Activated CD8-positive, alpha-beta memory T cell treated with anti-CD3 and anti-CD28 coated beads, Interleukin-2, amount 50 U/mL, for 1 hour (primary cell): ENCODE measurements at regions not wholly inside any gene's neighbourhood (a gene's known extent, or its start where the extent isn't known, plus 50 kb on each side); places are given as distances from the start of the nearest gene placed in this dataset.

Experiments used
- DNase-seq: peaks from one replicate; pipeline ENCODE4 v3.0.0-alpha.2; 2020; ENCODE audit errors: extremely low read depth

DNA sequence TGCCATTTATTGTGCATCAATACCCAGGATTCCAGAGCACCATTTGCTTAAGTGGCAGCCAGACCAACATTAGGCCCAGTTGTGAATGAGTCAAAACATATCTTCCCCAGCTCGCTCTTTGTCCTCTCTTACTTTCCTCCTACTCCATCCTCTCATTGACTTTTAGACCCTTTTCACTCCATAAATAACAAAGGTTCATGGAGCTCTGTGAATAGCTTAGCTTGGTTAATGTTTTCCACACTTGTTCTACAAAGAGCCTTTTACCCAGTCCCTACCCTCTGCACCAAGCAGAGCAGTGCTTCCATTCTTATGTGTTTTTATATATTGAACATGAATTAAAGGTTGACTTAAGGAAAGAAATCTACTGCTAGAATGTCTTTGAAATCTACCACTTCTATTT is 625.8 kb upstream of the FANCL start:
- DNase-seq = no peak

DNA sequence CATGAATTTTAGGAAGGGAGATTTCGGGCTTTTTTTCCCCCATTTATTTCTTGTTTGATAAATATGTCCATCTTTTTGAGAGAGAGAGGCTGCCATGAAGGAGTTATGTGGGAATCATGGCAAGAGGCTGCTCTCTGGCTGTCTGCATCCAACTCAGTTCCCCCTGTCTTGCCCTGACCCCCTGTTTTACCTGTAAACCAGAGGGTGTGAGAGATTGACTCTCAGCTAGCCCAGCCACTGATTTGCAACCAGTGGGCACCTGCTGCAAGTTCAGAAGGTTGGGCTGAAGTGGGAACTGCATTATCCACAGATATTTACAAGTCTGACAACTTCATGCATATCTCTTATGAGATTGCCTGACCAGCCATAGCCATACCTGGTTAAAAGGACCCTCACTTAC is 625.4 kb upstream of the FANCL start:
- DNase-seq = no peak

DNA sequence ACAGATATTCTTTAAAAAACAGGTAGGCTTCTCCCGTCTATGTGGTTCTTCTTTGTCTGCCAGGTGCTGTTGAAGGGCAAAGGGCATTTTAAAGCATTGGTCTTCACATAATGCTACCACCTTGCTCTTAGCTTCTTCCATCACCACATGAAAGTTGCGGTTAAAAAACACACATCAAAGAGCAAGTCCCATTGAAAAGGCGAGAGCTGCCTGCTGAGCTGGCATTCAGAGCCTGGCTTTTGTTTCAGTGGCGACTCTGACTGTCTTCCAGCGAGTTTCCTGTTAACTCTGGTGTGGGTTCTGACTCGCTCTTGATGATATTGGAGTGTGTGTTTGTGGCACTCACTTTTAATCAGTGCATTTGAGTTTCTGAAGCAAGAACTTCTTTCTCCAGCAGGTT is 624.9 kb upstream of the FANCL start:
- no peak for DNase-seq

DNA sequence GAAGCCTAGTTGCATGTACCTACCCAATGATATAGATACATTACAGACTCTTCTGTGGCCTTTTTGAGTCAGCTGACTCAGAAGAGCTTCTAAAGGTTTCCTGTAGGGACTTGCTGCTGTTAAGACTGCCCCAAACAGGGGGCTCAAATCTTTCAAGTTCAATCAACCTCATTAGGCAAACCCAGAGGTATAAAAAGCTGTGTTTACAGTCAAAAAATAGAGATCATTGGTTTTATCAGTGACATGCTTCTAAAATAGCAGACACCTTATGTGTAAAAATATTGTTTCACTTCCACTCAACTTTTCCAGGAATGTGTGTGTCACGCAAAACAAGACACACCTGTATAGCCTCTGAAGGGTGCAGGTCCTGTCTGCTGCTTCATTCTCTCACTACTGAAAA is 624.3 kb upstream of the FANCL start:
- no peak for DNase-seq

DNA sequence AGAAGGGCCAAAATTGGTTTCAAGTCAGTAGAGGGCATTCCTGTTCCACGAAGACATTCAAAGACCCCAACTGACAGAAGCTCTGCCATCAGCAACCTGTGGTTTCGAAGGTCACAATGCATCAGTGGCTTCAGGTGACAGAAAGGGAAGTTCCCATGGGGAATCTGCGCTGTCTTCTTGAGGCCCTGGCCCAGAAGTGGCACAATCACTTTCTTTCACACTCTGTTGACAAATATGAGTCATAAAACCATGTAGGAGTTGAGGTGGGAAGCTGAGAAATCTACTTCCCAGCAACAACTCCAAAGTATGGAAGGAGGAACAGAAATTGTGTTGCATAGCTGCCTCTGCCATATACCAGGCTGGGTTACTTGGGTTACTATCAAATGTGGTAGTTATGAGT is 621.1 kb upstream of the FANCL start:
- no peak for DNase-seq

DNA sequence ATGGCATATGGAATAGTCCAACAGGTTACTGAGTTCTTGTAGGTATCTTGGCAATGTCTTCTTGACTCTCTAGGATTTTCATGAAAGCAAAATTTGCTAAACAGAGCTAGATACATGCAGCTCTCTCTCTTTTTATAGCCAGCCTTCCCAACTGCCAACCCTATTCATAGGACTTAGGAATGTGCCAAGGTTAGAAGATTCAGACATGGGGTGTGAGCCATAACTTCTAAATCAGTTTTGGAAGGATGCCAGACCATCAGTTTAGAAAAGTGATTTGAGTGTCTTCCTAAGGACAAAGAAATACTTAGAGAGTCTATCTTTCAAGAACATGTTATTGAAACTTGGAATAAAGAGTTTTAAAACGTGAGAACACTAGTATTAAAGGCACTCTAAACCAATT is 619.5 kb upstream of the FANCL start:
- DNase-seq = no peak

DNA sequence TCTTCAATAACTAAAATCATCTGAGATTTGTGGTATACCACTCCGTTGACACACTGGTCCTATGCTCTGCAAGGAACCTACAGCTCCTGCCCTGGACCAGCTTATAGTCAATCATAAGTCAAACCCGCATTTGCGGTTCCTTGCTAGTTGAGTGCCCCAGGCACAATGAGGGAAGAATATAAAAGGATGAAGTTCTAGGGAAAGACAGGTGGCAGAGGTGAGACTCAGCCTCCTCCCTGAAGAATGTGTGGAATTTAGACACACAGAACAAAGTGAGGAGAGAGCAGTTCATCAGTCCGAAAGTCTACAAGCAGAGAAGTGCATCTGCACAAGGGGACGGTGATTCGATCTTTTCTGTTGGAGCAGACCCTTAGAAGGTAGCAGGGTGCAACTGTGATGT is 615.0 kb upstream of the FANCL start:
- DNase-seq = no peak

DNA sequence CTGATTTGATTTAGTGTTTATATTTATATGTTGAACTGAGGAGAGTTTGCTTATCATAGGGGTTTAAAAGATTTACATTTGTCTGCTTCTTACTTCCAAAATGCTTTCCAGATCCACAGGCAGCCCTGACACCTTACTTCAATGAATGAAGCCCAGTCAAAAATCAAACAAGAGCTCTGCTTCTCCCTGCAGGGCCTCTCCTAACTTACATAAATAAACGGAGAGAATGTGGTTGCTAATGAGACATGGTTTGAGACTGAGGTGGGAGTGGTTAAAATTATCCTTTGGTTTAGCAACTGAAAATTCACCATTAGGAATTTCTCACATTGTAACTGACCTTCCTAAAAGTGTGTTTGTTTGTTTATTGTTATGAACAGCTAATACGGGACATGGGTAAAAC is 612.3 kb upstream of the FANCL start:
- no peak for DNase-seq

DNA sequence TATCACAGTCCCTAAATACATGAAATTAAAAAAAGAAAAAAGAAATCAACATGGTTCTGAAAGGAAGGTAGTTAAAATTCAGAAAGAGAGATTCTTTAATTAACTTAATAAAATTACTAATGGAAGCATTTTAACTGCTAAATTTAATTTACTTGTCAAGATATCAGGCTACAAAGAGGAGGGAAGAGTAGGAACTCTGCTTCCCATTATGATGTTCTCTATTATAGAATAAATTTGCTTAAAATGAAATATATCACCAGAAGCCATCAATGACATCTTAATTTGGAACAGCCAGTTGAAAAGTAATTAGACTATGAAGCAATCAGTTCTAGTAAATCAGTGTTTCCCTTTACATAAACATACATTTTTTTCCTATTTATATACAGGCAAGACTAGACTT is 611.8 kb upstream of the FANCL start:
- no peak for DNase-seq

DNA sequence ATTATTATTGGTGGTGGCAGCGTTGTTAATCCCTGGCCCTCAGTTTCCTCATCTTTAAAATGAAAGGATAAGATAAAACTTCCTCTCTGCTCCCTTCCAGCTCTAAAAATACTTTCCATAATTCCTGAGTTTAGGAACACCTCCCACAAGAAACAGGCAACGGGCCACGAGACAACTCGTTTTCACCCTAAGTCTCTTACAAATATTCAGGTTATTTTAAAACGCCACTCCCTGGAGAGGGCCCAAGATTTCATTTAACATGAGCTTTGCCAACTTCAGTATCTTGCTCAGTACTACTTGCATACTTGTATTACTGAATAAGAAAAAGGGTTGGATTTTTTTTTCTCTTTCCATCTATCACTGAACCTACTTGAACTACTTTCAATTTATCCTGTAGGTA is 611.1 kb upstream of the FANCL start:
- no peak for DNase-seq

DNA sequence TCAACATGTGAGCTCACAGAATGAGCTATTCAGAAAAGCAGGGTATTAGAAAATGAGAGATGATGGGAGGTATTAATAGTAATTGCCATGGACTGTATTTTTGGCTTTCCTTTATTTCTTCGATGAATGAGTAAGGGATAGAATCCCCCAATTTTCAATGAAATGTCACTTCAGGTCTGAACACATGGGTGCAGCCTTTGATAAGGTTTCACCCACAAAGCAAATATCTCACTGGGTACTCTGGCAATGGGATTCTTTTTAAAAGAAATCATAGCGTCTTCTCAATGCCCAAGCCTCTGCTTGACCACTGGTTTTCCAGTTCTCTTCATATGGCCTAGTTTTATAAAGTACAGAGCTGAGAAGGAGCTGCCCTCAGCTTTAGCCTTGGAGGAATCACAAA is 610.5 kb upstream of the FANCL start:
- DNase-seq = no peak

DNA sequence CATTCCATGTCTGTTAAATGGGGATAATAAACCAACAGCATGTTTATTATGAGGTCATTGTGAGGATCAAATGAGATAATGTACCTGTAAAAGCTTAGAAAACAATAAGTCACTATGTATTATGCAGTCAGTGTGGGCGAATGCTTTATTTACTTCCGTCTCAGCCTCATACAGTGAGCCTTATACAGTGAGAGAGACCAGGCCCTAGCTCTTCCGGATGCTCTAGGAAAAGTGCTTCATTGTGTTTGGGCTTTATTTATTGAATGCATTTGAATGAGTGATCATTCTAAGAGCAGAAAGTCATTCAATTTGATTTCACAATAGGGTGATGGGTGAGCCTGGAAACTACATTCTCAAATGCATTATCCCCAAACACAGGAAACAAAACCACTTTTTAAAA is 603.9 kb upstream of the FANCL start:
- DNase-seq = no peak

DNA sequence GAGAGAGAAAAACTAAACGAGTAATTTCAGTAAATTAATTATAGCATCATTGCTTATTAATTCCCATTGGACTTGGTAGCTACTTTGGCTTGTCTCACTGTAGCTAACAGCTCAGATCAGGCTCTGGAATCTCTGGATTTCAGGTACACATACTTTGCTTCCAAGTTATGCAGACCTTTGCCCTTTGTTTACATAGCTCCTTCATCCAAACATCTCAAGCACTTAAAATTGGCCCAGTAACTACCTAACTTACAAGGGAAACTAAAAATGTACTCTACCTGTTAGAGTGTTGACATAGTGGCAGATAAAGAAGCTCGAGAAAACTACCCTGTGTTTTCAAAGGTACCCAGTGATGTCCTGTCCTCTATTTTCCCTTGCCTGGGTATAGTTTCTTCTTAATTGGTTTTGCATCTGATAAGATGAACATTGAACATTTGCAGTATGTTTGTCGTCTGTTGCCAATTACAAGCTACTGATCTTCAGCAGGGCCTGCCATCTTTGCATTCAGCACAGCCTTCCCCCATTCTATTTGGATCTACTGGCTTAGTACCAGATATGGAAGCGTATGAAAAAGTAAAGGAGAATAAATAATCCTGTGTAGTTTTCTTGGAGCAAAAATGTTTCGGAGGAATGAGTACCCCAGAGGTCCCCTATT is 601.5 kb upstream of the FANCL start:
- DNase-seq = no peak

DNA sequence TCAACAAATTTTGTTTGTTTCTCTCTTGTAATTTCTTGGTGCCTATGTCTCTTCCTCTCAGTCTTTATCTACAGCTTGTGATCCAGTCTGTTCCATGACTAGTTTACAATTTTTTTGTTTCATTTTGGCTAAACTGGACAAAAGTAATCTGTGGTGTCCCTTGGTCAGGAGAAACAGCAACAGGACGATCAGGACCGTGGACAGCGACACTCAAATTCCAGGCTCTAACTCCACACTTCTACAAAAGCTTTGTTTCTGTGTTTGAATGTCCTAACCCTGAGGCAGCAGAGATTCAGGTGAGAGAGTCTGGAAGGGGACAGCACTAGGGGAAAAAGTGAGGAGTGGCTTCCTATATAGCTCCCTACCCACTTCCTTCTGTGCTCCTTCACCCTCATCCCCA is 593.3 kb upstream of the FANCL start:
- no peak for DNase-seq

DNA sequence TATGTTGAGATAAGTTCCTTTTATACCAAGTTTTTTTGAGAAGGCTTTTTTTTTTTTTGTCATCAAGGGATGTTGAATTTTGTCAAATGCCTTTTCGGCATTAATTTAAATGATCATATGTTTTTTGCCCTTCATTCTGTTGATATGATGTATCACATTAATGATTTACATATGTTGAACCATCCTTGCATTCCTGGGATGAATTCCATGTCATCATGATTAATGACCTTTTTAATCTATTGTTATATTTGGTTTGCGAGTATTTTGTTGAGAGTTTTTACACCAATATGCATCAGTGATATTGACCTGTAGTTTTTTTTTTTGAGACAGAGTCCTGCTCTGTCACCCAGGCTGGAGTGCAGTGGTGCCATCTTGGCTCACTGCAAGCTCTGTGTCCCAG is 585.7 kb upstream of the FANCL start:
- DNase-seq = no peak

DNA sequence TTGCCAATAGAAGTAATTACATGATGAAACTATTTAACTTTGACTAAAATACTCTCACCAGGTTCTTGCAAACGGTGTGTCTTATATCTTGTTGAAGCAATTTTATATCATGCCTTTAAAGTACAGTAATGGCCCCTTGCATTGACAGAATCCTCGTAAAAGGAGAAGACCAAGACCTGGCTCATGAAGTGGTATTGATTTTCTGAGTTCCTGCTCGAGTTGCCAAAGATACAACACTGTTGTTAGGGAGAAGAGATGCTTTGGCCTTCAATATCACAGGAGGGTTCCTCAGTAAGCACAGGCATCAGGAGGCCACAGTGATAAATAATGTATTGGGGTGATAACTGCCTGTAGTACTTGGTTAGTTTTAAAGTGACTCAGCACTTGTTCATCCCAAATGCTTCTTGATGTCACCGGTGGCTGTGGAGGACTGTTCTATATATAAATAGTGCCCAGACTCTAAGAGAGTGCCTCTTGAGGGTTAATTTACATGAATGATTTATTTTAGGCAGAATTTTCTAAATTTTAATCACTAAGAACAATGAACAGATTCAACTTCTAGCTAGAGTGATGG is 571.7 kb upstream of the FANCL start:
- no peak for DNase-seq

DNA sequence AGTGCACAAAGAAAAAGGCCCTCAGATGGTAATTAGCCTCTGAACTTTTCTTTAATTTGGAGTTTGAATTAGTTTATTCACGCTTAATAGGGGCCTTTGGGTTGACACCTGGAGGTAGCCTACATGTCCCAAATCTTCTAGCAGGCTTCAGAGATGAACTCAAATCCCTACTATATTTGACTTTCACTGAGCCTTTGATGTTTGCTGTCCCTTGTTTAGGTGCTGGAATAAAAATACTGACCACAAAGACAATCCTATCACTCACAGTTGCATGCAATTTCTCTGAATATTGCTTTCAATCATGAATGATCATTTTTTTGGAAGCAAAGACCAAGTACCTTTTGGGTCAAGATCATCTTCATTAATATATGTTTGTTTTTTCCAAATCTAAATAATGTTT is 564.0 kb upstream of the FANCL start:
- DNase-seq = no peak

DNA sequence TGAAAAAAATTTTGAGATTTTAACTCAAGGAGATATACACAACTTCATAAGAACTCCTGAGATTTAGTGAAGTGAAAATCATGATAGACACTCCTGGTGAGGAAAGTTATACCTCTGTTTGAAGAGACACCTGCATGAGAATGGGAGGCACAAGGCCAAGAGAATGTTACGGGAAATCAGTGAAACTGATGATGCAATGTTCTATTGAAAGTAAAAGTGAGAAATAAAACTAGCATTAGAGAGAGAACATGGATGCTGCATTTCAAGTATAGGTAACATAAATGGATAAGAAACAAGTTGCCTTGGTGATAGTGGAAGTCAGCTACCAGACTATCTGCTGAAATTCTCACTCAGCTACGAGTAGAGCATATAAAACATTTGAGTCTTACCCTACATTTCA is 562.1 kb upstream of the FANCL start:
- no peak for DNase-seq

DNA sequence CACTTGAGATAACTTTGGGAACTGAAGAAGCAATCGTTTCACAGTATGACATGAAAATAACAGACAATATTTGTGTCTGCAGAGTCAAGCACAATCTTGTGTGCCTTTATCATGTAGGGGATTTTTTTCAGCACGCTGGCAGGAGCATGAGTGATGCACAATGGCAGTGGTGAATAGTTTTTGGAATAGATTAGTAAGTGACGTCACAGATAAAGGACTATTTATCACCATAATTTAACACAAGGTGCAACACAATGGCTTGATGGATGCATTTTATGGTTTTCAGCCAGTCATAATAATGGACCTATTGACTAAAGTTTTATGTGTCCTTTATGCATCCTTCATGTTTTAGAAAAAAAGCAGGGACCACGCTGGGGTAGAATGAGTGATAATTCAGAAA is 559.8 kb upstream of the FANCL start:
- DNase-seq = no peak

DNA sequence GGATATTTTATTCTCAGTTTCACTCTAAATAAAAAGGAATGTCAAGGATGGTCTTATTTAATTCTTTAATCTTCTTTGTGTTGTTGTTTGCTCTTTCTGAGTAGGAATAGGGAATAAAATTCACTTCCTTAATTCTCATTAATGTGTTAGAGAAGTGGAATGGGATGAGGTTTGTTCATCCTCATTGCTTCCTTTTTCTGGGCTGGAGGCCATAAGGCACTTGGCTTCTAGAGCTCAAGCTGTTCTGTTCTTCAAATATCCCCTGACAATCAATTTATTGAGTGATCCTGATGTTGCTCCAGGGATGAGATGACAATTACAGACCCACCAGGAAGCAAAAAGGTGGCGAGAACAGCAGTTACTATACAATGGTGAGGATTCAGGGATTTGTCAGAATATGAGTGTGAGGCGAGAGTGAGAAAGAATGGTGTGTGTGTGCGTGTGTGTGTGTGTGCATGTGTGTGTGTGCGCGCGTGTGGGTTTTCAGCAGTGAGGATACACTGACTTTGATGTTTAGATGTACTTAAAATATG is 557.6 kb upstream of the FANCL start:
- no peak for DNase-seq

DNA sequence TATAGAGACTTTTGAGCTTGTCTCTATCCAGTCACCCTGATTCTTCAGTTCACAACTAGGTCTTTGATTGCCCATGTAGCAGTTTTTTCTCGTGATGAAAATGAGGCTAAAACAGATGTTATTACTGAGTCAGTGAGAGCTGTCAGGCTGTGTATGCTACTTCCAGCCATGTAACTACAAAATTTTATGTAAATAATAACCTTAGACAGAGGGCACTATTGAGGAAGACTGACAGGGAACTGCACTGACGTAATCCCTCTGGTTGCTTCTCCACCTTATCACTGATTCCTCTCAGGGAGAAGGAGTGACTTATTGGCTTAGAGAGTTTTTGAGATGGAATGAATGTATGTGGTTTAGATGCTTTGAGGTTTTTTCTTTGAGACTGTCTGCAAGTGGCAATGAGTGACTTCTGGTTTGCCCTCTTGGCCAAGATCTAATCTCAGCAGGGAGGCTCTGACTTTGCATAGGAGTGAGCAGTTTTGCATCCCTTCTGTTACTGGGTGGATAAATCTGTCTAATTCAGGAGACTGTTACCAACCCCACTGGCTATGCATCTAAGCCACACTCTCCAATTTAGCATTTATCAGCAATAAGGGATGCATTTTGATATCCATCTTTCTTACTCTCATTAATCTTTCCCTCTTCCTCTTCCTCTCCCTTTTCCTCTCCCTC is 555.2 kb upstream of the FANCL start:
- DNase-seq = no peak

DNA sequence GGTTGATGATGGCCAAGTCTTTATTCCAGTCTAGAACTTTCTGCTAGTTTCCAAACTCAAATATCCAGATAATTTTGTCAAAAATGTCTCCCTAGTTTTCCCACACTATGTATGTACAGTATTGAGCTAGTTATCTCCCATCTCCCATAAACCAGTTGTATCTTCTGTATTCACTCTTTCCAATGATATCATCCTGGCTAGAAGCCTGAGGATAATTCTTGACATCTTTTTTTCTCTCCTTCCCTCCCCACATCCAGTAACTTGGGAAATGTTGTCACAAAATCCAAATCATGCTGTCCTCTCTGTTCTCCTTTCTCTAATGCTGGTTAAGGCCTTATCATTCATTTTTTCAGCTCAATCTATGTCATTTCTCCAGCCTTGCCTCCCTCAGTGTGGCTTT is 553.8 kb upstream of the FANCL start:
- DNase-seq = no peak

DNA sequence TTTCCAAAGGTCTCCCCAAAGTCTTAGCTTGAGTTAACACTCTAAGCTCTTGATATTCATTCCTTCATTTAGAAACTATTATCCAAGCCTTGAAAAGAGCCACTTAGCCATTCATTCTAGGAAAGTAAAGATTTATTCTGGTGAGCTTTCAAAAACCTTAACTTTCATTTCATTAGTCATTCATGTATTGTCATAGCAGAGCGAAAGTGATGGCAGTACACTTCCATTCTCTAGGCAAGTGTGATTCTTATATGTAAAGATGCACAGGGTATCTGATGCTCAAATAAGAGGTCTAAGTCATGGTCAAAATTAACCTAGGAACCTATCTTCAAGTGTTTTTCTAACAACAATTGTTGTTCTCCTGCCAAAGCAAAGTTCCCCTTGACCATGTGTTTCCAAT is 553.0 kb upstream of the FANCL start:
- no peak for DNase-seq

DNA sequence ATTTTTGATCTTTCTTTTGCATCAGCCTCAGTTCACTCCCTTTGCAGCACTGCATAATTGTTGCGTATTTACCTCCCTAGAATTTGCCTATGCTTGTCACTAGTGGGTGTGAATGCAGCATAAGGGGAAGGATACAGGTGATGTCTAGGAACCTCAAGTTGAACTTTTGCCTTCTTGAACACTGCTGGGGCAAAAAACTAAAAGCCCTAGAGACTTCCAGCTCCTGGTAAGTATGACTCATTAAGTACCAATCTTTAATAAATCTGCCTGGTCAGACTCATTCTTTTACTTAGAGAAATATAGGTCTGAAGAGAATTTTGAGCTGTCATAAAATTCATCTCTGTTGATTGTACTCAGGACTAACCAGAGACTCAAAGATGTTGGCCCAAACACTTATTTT is 547.3 kb upstream of the FANCL start:
- DNase-seq = no peak
